ENCODE measurements at regions not wholly inside any gene's neighbourhood (a gene's known extent, or its start where the extent isn't known, plus 50 kb on each side); places are given as distances from the start of the nearest gene placed in this dataset.

GRCh38 chr5:23330726-23331125, 176.7 kb upstream of the PRDM9 start:
- no peaks in the 10 kb centered on the region for H3K9me3 Mint-ChIP-seq

GRCh38 chr5:23319901-23320300, 187.5 kb upstream of the PRDM9 start:
- DNase-seq = no peak
- no peak overlapping the region for H3K27ac Mint-ChIP-seq

More at GRCh38 chr5:23330726-23331125, 176.7 kb upstream of the PRDM9 start:
- no peak for DNase-seq
- Mint-ChIP-seq H3K36me3 (ENCODE audit: low read depth) (no peaks in the 10 kb centered on the region), H3K4me3 (no peak overlapping the region), H3K4me1 (no peaks in the 10 kb centered on the region), H3K27me3 (no peaks in the 10 kb centered on the region), H3K27ac (no peak overlapping the region)
- POLR2A ChIA-PET = no interaction called here
- CTCF ChIA-PET = no interaction called here

GRCh38 chr5:23318960-23319359, 188.4 kb upstream of the PRDM9 start:
- H3K27ac Mint-ChIP-seq = no peak overlapping the region
- ChIA-PET POLR2A (no interaction called here), CTCF (no interaction called here)
- peaks cover 17% of the 10 kb centered on the region for H3K9me3 Mint-ChIP-seq
- H3K27me3 Mint-ChIP-seq = no peaks in the 10 kb centered on the region
- no peaks in the 10 kb centered on the region for H3K4me1 Mint-ChIP-seq
- DNase-seq = no peak
- no peak overlapping the region for H3K4me3 Mint-ChIP-seq
- H3K36me3 Mint-ChIP-seq (ENCODE audit: low read depth) = no peaks in the 10 kb centered on the region

More at GRCh38 chr5:23319901-23320300, 187.5 kb upstream of the PRDM9 start:
- Mint-ChIP-seq H3K4me3 (no peak overlapping the region), H3K4me1 (no peaks in the 10 kb centered on the region), H3K27me3 (no peaks in the 10 kb centered on the region), H3K36me3 (ENCODE audit: low read depth) (no peaks in the 10 kb centered on the region), H3K9me3 (peaks cover 17% of the 10 kb centered on the region)
- POLR2A ChIA-PET = no interaction called here
- CTCF ChIA-PET = no interaction called here

- Mint-ChIP-seq H3K36me3 (ENCODE audit: low read depth) (no peaks in the 10 kb centered on the region), H3K4me1 (no peaks in the 10 kb centered on the region), H3K9me3 (peaks cover 14% of the 10 kb centered on the region), H3K4me3 (no peak overlapping the region), H3K27me3 (no peaks in the 10 kb centered on the region), H3K27ac (no peak overlapping the region)
- CTCF ChIA-PET = interaction anchor here (0.6 kb wide), 1 partner anchor 659 kb away, joined by 3 read pairs; no protein-coding TSS in a partner anchor
- no peak for DNase-seq
- POLR2A ChIA-PET = no interaction called here
These were observed 189.2 kb upstream of the PRDM9 start for GRCh38 chr5:23318166-23318565.

GRCh38 chr5:23316060-23316591, 191.3 kb upstream of the PRDM9 start:
- H3K9me3 Mint-ChIP-seq = peaks cover 11% of the 10 kb centered on the region
- H3K4me3 Mint-ChIP-seq = no peak overlapping the region
- DNase-seq = no peak
- H3K4me1 Mint-ChIP-seq = no peaks in the 10 kb centered on the region
- POLR2A ChIA-PET = no interaction called here
- H3K36me3 Mint-ChIP-seq (ENCODE audit: low read depth) = no peaks in the 10 kb centered on the region
- H3K27me3 Mint-ChIP-seq = no peaks in the 10 kb centered on the region
- CTCF ChIA-PET = no interaction called here
- no peak overlapping the region for H3K27ac Mint-ChIP-seq

- POLR2A ChIA-PET = no interaction called here
- Mint-ChIP-seq H3K4me3 (no peak overlapping the region), H3K27ac (no peak overlapping the region), H3K36me3 (ENCODE audit: low read depth) (no peaks in the 10 kb centered on the region), H3K9me3 (peaks cover 11% of the 10 kb centered on the region), H3K27me3 (no peaks in the 10 kb centered on the region), H3K4me1 (no peaks in the 10 kb centered on the region)
- no peak for DNase-seq
- CTCF ChIA-PET = no interaction called here
These were observed 192.6 kb upstream of the PRDM9 start for GRCh38 chr5:23314827-23315226.

DNA sequence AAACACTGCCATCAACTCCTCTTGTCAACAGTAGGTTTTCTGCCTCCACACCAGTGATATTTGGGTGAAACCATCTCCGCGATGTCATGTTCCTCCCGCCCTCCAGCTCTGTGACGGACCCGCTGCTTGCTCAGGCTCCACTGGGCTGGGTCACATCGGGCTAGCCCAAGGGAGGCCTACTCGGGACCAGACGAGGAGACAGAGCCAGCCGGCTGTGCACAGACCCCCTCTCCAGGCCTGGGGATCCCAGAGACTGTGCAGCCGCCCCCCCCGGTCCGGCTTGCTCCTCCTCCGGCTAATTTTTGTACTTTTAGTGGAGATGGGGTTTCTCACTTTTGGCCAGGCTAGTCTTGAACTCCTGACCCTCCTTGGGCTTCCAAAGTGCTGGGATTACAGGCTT, 202.4 kb upstream of the PRDM9 start:
- no peak for DNase-seq
- H3K4me1 Mint-ChIP-seq = no peaks in the 10 kb centered on the region
- peaks cover 19% of the 10 kb centered on the region for H3K9me3 Mint-ChIP-seq
- no peaks in the 10 kb centered on the region for H3K36me3 Mint-ChIP-seq (ENCODE audit: low read depth)
- H3K4me3 Mint-ChIP-seq = no peak overlapping the region
- H3K27me3 Mint-ChIP-seq = no peaks in the 10 kb centered on the region
- ChIA-PET POLR2A (no interaction called here), CTCF (no interaction called here)
- H3K27ac Mint-ChIP-seq = no peak overlapping the region

DNA sequence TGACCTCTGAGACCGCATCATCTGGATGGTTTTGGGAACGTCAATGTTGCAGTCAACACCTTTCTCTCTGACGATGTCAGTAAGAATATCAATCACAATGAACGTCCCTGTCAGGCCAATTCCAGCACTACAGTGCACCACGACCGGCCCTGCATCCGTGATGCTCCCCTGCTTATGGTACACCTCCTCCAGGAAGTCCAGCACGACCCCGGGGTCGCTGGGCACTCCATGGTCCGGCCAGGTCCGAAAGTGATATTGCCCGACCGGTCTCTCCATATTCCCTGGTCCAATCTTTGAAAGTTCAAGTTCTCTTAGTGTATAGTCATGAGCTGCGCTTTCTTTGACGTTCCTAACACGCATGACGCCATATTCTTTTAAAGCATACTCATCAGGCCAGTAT, 203.6 kb upstream of the PRDM9 start:
- no peak for DNase-seq
- ChIA-PET POLR2A (no interaction called here), CTCF (no interaction called here)
- Mint-ChIP-seq H3K36me3 (ENCODE audit: low read depth) (no peaks in the 10 kb centered on the region), H3K9me3 (peaks cover 19% of the 10 kb centered on the region), H3K27ac (no peak overlapping the region), H3K27me3 (no peaks in the 10 kb centered on the region), H3K4me1 (no peaks in the 10 kb centered on the region), H3K4me3 (no peak overlapping the region)

DNA sequence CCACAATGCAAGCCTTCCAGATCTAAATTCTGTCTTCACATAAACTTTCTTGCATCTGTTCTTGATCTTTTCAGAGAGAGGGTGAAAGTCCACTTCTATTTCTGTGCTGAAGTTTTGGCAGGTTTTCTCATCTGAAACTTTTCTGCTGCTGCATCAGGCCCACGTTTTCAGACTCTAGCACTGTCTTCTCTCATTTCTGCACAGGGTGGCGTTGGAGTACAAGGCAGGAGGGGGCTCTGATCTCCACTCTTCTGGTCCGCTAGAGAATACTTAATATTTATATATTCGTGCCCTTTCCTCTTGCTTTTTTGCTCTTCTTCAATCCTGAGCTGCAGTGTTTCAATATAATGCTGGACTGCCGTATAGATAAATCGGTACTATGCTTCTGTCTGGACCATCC, 204.0 kb upstream of the PRDM9 start:
- H3K36me3 Mint-ChIP-seq (ENCODE audit: low read depth) = no peaks in the 10 kb centered on the region
- CTCF ChIA-PET = no interaction called here

DNA sequence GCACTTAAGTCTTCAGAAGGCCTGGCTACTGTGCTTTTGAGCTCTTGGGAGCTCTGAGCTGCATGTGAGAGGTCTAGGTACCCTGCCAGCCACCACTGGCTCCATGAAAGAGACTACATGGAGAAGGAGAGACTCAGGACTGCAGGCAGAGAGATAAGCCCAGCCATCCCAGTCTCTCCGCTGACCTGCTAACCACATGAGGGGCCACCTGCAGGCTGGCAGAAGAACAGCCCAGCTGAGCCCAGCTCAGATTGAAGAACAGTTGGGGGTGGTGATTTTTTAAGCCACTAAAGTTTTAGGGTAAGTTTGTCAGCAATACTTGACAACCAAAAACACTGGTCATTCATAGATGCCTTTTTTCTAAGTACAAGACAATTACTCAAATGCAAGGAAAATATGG, 205.0 kb upstream of the PRDM9 start:
- ChIA-PET POLR2A (no interaction called here), CTCF (no interaction called here)
- H3K4me1 Mint-ChIP-seq = no peaks in the 10 kb centered on the region
- H3K9me3 Mint-ChIP-seq = peaks cover 19% of the 10 kb centered on the region
- DNase-seq = no peak
- H3K27ac Mint-ChIP-seq = no peak overlapping the region
- H3K36me3 Mint-ChIP-seq (ENCODE audit: low read depth) = no peaks in the 10 kb centered on the region
- no peaks in the 10 kb centered on the region for H3K27me3 Mint-ChIP-seq
- no peak overlapping the region for H3K4me3 Mint-ChIP-seq

More for the DNA sequence above, 204.0 kb upstream of the PRDM9 start:
- POLR2A ChIA-PET = no interaction called here
- Mint-ChIP-seq H3K27ac (no peak overlapping the region), H3K4me1 (no peaks in the 10 kb centered on the region), H3K4me3 (no peak overlapping the region), H3K27me3 (no peaks in the 10 kb centered on the region), H3K9me3 (peaks cover 19% of the 10 kb centered on the region)
- no peak for DNase-seq

DNA sequence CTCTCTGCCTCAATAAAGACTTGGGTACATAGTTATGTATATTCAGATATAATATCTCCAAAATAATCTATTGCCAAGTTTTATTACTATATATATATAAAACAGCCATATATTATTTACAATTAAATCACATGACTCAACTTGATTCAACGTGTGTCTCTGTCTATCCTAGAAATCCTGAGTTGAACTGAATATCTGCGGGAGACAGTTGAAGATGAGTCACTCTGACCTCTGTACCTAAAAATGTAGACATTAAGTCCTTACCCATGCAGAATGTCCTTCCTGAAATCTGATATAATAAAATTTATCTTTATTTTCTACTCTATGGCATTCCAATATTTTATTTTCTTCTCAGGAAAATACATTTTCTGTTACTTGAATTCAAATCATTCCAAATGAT, 218.2 kb upstream of the PRDM9 start:
- H3K4me3 Mint-ChIP-seq = no peak overlapping the region
- no peaks in the 10 kb centered on the region for H3K36me3 Mint-ChIP-seq (ENCODE audit: low read depth)
- CTCF ChIA-PET = no interaction called here

DNA sequence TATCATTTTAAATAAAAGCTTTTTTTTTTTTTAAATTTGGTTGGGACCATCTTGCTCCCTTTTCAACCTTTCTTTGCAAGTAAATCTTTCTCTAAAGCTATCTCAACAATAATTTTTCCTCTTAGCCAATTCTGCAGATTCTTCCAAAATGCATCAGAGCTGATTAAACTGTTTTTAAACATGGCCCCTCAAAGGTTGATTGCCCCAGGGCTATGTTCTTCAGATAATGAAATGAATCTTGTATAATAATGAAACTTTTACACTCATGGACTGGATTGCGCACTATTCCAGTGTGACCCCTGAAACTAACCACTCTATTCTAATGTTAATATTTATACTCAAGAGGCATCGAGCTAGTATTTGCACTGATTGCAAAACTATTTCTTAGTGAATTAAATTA, 222.8 kb upstream of the PRDM9 start:
- CTCF ChIA-PET = no interaction called here
- H3K9me3 Mint-ChIP-seq = peaks cover 1% of the 10 kb centered on the region
- H3K4me1 Mint-ChIP-seq = no peaks in the 10 kb centered on the region
- DNase-seq = no peak
- H3K4me3 Mint-ChIP-seq = no peak overlapping the region
- no peaks in the 10 kb centered on the region for H3K36me3 Mint-ChIP-seq (ENCODE audit: low read depth)
- POLR2A ChIA-PET = no interaction called here
- no peaks in the 10 kb centered on the region for H3K27me3 Mint-ChIP-seq
- no peak overlapping the region for H3K27ac Mint-ChIP-seq

More for the DNA sequence above, 218.2 kb upstream of the PRDM9 start:
- no peaks in the 10 kb centered on the region for H3K4me1 Mint-ChIP-seq
- H3K27me3 Mint-ChIP-seq = no peaks in the 10 kb centered on the region
- H3K9me3 Mint-ChIP-seq = no peaks in the 10 kb centered on the region
- POLR2A ChIA-PET = no interaction called here
- no peak overlapping the region for H3K27ac Mint-ChIP-seq
- DNase-seq = no peak

- ChIA-PET CTCF (no interaction called here), POLR2A (no interaction called here)
- no peak for DNase-seq
- H3K36me3 Mint-ChIP-seq (ENCODE audit: low read depth) = no peaks in the 10 kb centered on the region
- H3K4me3 Mint-ChIP-seq = no peak overlapping the region
- H3K9me3 Mint-ChIP-seq = peaks cover 3% of the 10 kb centered on the region
- no peaks in the 10 kb centered on the region for H3K27me3 Mint-ChIP-seq
- H3K4me1 Mint-ChIP-seq = no peaks in the 10 kb centered on the region
- H3K27ac Mint-ChIP-seq = no peak overlapping the region
These were observed 233.2 kb upstream of the PRDM9 start for GRCh38 chr5:23274171-23274570.

GRCh38 chr5:23269981-23270380, 237.4 kb upstream of the PRDM9 start:
- ChIA-PET CTCF (no interaction called here), POLR2A (no interaction called here)
- no peaks in the 10 kb centered on the region for H3K27me3 Mint-ChIP-seq
- no peak for DNase-seq
- H3K4me1 Mint-ChIP-seq = no peaks in the 10 kb centered on the region
- no peaks in the 10 kb centered on the region for H3K9me3 Mint-ChIP-seq
- H3K36me3 Mint-ChIP-seq (ENCODE audit: low read depth) = no peaks in the 10 kb centered on the region
- H3K4me3 Mint-ChIP-seq = no peak overlapping the region
- H3K27ac Mint-ChIP-seq = no peak overlapping the region

Data from activated CD4-positive, alpha-beta T cell treated with anti-CD3 and anti-CD28 coated beads, Interleukin-2, amount 10 ng/mL, durations not matched to agents 7 days and 5 days (primary cell).